Spleen (tissue), 11 donors: ENCODE measurements at regions not wholly inside any gene's neighbourhood (a gene's known extent, or its start where the extent isn't known, plus 50 kb on each side); places are given as distances from the start of the nearest gene placed in this dataset.

Source experiments
- DNase-seq: peaks from one replicate; pipeline ENCODE4 v3.0.0-alpha.2; 2020
- H3K27ac ChIP-seq, 8 donors: fragments of 200-600 bp; sonication (generic) in 7 of 8; 1 replicate in 4 of 8; 2 replicates in 4 of 8; pipeline versions ENCODE4 v1.5.0 to v1.8.0; 2016 to 2021; ENCODE audit warnings: inconsistent platforms in 4 of 8, mild to moderate bottlenecking in 4 of 8, moderate library complexity in 1 of 8
- H3K27me3 ChIP-seq, 7 donors: fragments of 200-600 bp; sonication (generic) in 6 of 7; replicated peaks in 1 of 7; 1 replicate in 4 of 7; 2 replicates in 3 of 7; pipeline versions ENCODE4 v1.5.0 to v1.8.0; 2016 to 2021; ENCODE audit warnings: inconsistent platforms in 3 of 7, mild to moderate bottlenecking in 1 of 7
- H3K36me3 ChIP-seq, 6 donors: fragments of 200-600 bp; sonication (generic) in 5 of 6; 1 replicate in 4 of 6; 2 replicates in 2 of 6; pipeline versions ENCODE4 v1.5.0 to v1.8.0; 2016 to 2021; ENCODE audit warnings: inconsistent platforms in 2 of 6
- H3K4me1 ChIP-seq, 6 donors: fragments of 200-600 bp; sonication (generic) in 5 of 6; 1 replicate in 3 of 6; 2 replicates in 3 of 6; pipeline versions ENCODE4 v1.5.0 to v1.8.0; 2016 to 2021; ENCODE audit warnings: inconsistent platforms in 3 of 6
- H3K4me3 ChIP-seq, 8 donors: fragments of 200-600 bp; sonication (generic) in 7 of 8; 1 replicate in 4 of 8; 2 replicates in 4 of 8; pipeline versions ENCODE4 v1.5.0 to v1.8.0; 2016 to 2021; ENCODE audit warnings: inconsistent platforms in 4 of 8, mild to moderate bottlenecking in 4 of 8, moderate library complexity in 2 of 8
- H3K9me3 ChIP-seq, 8 donors: fragments of 200-600 bp; sonication (generic) in 7 of 8; 1 replicate in 4 of 8; 2 replicates in 4 of 8; pipeline versions ENCODE4 v1.5.0 to v1.8.0; 2016 to 2021; ENCODE audit warnings: inconsistent platforms in 4 of 8
- POLR2A ChIP-seq, 3 donors: fragments of 450-650 bp; IDR thresholded peaks; one replicate each; pipeline ENCODE4 v1.5.1; 2017; ENCODE audit warnings: antibody characterized with exemption in 3 of 3, mild to moderate bottlenecking in 1 of 3
- POLR2AphosphoS5 ChIP-seq, 3 donors: sonication (generic); formaldehyde crosslinking; IDR thresholded peaks; one replicate each; pipeline ENCODE4 v1.5.1; 2017; ENCODE audit warnings: antibody characterized with exemption in 3 of 3
- WGBS, 5 donors: extraction: QIAGEN DNeasy Blood & Tissue Kit in 3 of 5; methylation state at CpG; one replicate each; pipeline versions ENCODE4 v1.1.5 to v1.1.7; 2013 to 2018; 5-methylcytosine and 5-hydroxymethylcytosine counted together
- intact Hi-C: fragments of 100-400 bp; cut with DNase I; formaldehyde crosslinking; loops from one replicate; pipeline ENCODE4 v1.15.0; 2023; ENCODE audit warnings: low total_unique reads
- TF ChIP-seq, protein P1 (sequence below), 11 experiments: fragments of 200-600 bp in 7 of 11; fragments of 450-650 bp in 4 of 11; sonication (generic) in 4 of 11; IDR thresholded peaks in 8 of 11; conservative IDR thresholded peaks in 3 of 11; 1 replicate in 7 of 11; 2 replicates in 4 of 11; pipeline versions ENCODE4 v1.4.0 to v1.8.0; 2016 to 2021; ENCODE audit warnings: antibody characterized with exemption in 11 of 11, inconsistent platforms in 4 of 11, mild to moderate bottlenecking in 1 of 11
- donor health status: healthy with polysubstance abuse.
- donor health status: DM: no; HTN: no; CAD: no; lungs with moderate emphysema.
- donor health status: DM: no; HTN: no; CAD: no.
- donor health status: Bipolar disorder and iron deficiency.
- donor health status: healthy.
- donor health status: DM: no; HTN: no; CAD: no.
- donor health status: DM: yes; HTN: yes; CAD: no.

DNA sequence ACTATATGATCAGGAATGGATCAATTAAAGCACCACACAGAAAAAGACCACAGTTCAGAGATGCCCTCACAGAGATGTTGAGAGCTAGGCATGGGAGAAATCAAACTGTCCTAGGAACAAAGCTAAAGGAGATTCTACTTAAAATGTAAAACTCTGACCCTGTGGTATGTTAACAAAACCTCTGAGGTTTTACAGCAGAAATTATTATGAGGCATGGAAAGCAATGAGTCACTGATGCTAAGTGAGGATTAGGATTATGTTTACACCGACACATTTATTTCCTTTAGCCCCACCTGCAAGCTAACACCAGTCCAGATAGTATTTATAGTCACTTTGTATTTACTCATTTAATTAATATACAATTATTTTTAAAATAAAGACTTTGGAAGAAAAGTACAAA is 1242.2 kb downstream of the OTOL1 start:
- Histone ChIP-seq H3K4me1 (no peaks in the 10 kb centered on the region), H3K27ac (no peak overlapping the region), H3K27me3 (no peaks in the 10 kb centered on the region), H3K9me3 (peaks cover 0 to 7% (median 0%) of the 10 kb centered on the region in 8 donors), H3K36me3 (no peaks in the 10 kb centered on the region), H3K4me3 (no peak overlapping the region)
- intact Hi-C loops: no loop called here
- DNase-seq: no peak
- WGBS, 5 donors: 76 to 94% (median 80%) methylated on average over 1 of the region's 1 CpG
- TF ChIP-seq, protein P1, sequence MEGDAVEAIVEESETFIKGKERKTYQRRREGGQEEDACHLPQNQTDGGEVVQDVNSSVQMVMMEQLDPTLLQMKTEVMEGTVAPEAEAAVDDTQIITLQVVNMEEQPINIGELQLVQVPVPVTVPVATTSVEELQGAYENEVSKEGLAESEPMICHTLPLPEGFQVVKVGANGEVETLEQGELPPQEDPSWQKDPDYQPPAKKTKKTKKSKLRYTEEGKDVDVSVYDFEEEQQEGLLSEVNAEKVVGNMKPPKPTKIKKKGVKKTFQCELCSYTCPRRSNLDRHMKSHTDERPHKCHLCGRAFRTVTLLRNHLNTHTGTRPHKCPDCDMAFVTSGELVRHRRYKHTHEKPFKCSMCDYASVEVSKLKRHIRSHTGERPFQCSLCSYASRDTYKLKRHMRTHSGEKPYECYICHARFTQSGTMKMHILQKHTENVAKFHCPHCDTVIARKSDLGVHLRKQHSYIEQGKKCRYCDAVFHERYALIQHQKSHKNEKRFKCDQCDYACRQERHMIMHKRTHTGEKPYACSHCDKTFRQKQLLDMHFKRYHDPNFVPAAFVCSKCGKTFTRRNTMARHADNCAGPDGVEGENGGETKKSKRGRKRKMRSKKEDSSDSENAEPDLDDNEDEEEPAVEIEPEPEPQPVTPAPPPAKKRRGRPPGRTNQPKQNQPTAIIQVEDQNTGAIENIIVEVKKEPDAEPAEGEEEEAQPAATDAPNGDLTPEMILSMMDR (IDR thresholded peaks at IDR 0.05 in 8 of 11, conservative IDR thresholded peaks at IDR 0.05 in 3 of 11): no peak
- TF ChIP-seq POLR2A (IDR thresholded peaks at IDR 0.05): no peak
- TF ChIP-seq POLR2AphosphoS5 (IDR thresholded peaks at IDR 0.05): no peak

DNA sequence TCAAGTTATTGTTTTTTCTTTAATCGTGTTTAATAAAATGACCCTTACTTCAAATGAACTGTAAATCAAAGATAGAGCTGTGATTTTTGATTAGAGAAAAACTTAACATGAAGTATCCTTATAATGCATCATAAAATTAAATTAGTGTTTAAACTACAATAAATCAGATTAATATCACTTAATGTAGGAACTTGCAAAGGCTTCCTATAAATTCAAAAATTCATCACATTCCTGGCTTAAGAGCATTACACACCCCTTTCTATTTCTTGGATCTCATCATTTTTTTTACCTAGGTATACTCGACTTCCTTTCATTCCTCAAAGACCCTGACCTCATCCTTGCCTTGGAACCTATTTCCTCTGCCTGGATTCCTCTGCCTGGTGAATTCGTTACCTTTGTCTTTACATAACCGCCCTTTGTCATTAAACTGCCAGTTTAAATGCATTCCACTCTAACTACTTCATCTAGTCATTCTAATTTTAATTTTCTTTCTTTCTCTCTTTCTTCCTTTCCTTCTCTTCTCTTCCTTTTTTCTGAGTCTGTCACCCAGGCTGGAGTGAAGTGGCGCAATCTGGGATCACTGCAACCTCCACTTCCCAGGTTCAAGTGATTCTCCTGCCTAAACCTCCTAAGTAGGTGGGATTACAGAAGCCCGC is 1244.5 kb downstream of the OTOL1 start:
- no peak for TF ChIP-seq POLR2AphosphoS5 (IDR thresholded peaks at IDR 0.05)
- TF ChIP-seq POLR2A (IDR thresholded peaks at IDR 0.05): no peak
- TF ChIP-seq, protein P1 (IDR thresholded peaks at IDR 0.05 in 8 of 11, conservative IDR thresholded peaks at IDR 0.05 in 3 of 11): no peak
- H3K27me3 ChIP-seq: no peaks in the 10 kb centered on the region
- no peaks in the 10 kb centered on the region for H3K4me1 ChIP-seq
- no peaks in the 10 kb centered on the region for H3K36me3 ChIP-seq
- no peak overlapping the region for H3K4me3 ChIP-seq
- H3K27ac ChIP-seq: no peak overlapping the region
- no peak for DNase-seq
- 71 to 80% (median 73%) methylated on average over 6 of the region's 6 CpGs for WGBS, 5 donors
- H3K9me3 ChIP-seq: peaks cover 0 to 7% (median 0%) of the 10 kb centered on the region in 8 donors
- intact Hi-C loops: no loop called here

DNA sequence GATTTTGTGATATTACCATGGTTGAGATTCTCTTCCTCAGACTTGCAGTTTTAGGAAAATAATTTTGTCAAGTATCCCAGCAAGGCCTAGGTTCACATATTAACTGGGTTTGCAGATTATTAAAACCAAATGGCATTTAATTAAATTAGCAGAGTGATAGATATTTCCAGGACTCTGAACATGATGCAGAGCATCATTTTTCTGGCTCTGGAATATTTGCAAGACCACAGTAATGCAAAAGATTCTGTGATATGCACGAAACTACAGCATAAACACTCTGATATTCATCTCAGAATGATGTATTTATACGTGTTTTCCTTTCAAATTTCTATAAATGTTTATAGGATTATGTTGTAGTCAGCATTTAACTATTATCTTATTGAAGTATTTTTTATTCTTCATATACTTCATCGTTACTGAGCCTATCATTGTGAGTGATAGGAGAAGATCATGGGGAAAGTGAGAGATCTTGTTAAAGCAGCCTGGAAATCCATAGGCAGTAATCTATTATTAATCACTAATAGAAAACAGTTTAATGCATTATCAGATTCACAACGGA is 1245.6 kb downstream of the OTOL1 start:
- Histone ChIP-seq H3K9me3 (peaks cover 0 to 13% (median 5%) of the 10 kb centered on the region in 8 donors), H3K4me3 (no peak overlapping the region), H3K27ac (no peak overlapping the region), H3K36me3 (no peaks in the 10 kb centered on the region), H3K27me3 (no peaks in the 10 kb centered on the region), H3K4me1 (no peaks in the 10 kb centered on the region)
- 67 to 76% (median 74%) methylated on average over 4 of the region's 4 CpGs for WGBS, 5 donors
- TF ChIP-seq POLR2A (IDR thresholded peaks at IDR 0.05) (no peak), POLR2AphosphoS5 (IDR thresholded peaks at IDR 0.05) (no peak)
- TF ChIP-seq, protein P1 (IDR thresholded peaks at IDR 0.05 in 8 of 11, conservative IDR thresholded peaks at IDR 0.05 in 3 of 11): no peak
- intact Hi-C loops: no loop called here
- no peak for DNase-seq

- Histone ChIP-seq H3K27me3 (no peaks in the 10 kb centered on the region), H3K4me3 (no peak overlapping the region), H3K4me1 (no peaks in the 10 kb centered on the region), H3K27ac (no peak overlapping the region), H3K9me3 (peaks cover 0 to 16% (median 12%) of the 10 kb centered on the region in 8 donors), H3K36me3 (no peaks in the 10 kb centered on the region)
- DNase-seq: no peak
- intact Hi-C loops: no loop called here
- no peak for TF ChIP-seq POLR2A (IDR thresholded peaks at IDR 0.05)
- no peak for TF ChIP-seq POLR2AphosphoS5 (IDR thresholded peaks at IDR 0.05)
- TF ChIP-seq, protein P1 (IDR thresholded peaks at IDR 0.05 in 8 of 11, conservative IDR thresholded peaks at IDR 0.05 in 3 of 11): no peak
These were observed 1246.5 kb downstream of the OTOL1 start for GRCh38 chr3:162743091-162743490.
